Activated CD8-positive, alpha-beta memory T cell treated with anti-CD3 and anti-CD28 coated beads, Interleukin-2, amount 50 U/mL, for 48 hours (primary cell): ENCODE measurements at regions not wholly inside any gene's neighbourhood (a gene's known extent, or its start where the extent isn't known, plus 50 kb on each side); places are given as distances from the start of the nearest gene placed in this dataset.

Experiments used
- DNase-seq: peaks from one replicate; pipeline ENCODE4 v3.0.0-alpha.2; 2020

DNA sequence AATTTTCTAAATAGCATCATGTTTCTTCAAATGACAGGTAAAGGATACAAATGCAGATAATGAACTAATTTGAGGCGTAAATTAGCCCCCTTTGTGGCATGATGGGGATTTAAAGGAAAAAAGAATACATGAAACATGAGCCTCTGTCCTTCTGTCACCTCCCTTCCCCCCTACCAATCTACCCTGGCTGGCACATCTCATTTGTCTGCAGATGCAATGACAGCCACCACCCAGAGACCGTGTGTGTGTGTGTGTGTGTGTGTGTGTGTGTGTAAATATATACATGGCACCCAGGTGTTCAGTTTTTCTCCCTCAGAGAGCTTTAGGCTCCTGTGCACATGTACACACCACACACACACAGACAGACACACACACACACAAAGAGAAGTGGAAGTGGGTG lies 451.1 kb downstream of the RWDD3 start:
- DNase-seq, result no peak

DNA sequence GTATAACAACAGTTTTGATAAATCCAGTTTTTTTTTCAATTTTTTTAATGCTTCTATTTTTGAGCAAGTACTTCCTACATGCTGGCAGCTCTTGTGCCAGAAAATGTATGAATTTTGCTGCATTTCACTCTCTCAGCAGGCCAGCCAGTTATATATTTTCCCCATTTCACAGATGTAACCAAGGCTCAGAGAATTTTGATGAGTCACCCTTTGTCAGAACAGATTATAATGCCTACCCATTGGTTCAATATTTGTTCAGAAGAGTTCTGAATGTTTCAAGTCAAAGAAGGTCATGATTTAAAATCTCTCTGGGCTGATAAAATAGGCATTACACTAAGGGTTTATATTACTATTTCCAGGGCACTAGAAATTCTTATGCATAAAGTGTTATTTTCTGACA lies 452.2 kb downstream of the RWDD3 start:
- DNase-seq, result no peak

DNA sequence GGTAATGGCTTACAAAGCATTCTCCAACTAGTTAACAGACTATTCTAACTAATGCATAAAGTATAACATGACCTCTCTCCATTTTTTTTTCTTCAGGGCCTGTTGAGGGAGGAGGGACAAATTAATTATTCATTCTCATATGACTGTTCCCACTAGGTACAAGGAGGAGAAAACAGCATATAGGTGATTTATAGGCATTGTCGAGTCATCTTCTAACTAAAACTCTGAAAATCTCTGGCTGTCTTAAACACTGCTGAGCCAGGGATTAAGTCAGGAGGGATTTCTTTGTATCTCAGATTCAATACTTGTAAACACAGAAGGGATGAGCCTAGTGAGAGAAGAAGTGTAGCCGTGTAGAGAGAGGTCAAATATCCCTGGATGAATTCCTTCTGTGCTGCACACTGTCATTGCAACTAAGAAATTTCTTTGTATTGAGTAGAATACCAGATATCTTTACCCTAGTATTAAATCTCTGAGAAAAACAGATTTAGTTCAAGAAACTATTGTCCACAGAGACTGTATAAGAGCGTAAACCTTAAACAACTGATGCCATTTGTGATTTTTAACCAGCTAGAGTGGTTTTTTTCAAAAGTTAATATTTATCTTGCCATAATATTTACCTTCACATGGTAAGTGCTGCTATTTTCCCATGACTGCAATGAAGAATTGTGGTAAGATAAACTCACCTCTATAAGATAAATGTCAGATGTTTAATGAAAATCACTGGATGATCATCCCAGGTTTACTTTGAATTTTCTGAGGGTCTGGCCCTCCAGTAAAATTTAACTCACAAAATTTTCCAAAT lies 465.3 kb downstream of the RWDD3 start:
- DNase-seq, result no peak

GRCh38 chr1:95701450-95702173 lies 467.6 kb downstream of the RWDD3 start:
- no peak for DNase-seq

DNA sequence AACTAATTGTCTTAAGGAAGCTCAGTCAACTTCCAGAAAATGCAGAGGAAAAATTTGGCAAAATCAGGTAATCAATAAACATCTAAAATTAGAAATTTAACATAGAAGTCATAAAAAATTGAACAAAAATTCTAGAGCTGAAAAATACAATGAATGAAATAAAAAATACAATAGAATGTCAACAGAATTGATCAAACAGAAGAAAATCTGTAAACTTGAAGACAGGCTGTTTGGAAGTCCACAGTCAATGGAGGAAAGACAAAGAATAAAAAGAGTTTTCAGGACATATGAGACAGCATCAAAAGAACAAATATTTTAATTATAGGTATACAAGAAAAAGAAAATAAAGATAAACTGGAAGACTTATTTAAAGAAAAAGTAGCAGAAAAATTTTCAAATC lies 469.0 kb downstream of the RWDD3 start:
- DNase-seq, result no peak

- DNase-seq, result no peak
Measured at GRCh38 chr1:95716097-95716496, 482.1 kb downstream of the RWDD3 start.

- DNase-seq, result no peak
Measured at GRCh38 chr1:95716550-95716949, 482.5 kb downstream of the RWDD3 start.

GRCh38 chr1:95723346-95723745 lies 489.3 kb downstream of the RWDD3 start:
- no peak for DNase-seq

DNA sequence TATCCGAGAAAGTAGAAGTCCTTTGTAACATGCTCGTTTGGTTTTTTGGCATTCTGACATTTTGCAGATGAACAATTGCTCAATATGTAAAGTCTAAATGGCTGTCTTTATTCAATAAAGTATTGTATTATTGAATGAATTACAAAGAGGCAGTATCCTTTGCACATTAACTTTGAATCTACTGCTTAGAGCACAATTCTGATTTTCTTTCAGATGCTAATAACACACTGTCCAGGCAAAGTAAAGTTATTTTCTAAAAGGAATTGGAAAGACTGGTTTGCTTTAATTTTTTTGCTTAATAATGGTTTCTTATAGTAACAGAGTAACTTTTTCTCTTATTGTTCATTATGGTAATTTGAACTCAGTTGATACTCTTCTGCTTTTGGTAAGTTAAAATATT lies 494.8 kb downstream of the RWDD3 start:
- DNase-seq, result no peak

GRCh38 chr1:95730986-95731385 lies 497.0 kb downstream of the RWDD3 start:
- no peak for DNase-seq

DNA sequence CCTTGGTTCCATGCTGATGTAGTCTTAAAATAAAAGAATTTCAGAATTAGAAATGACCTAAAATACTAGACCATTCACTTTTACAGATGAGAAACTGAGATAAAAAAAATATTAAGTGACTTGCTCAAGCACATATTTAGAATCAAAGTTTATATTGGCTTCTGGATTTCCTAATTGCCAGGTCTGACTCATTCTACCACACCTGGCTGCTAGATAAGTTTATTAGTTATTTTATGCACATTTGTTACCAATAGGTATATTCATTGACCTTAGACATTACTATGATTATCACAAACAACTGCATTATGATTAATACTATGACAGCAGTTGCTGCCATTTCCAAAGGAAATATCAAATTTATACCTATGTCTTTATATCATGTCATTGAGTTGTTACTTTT lies 497.5 kb downstream of the RWDD3 start:
- no peak for DNase-seq

DNA sequence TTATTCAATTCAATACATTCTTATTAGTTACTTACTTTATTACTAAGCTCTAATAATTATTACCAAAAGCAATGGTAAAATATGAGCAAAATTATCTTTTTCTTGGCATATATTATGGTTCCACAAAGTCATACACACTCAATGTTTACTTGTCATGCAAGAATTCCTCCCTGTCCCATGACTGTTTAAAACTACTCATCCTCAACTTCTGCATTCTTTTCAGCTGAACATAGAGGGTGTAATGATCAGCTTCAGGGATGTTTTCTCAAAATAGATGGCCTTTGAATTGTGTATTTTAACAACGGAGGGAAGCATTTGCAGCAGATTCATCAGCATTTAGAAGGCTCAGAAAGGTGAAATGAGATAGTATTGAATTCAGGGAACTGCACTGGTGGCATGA lies 499.0 kb downstream of the RWDD3 start:
- DNase-seq, result no peak

DNA sequence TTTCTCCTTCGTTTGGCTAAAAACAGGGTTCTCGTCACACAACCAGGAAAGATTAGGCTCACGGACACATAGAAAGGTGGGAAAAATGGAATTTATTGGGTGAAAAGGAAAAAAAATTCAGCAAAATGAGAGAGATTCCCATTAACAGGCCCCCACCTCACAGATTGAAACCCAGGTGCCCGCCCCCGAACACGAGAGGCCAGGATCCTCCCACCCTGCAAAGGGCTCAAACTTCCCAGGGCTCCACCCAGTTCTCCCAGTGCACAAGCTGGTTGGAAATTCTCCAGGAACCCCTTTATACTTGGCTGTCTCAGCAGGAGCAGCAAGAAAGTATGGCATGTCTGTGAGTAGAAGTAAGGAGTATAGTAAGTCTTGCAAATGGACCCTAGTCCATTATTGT lies 499.7 kb downstream of the RWDD3 start:
- DNase-seq, result no peak

DNA sequence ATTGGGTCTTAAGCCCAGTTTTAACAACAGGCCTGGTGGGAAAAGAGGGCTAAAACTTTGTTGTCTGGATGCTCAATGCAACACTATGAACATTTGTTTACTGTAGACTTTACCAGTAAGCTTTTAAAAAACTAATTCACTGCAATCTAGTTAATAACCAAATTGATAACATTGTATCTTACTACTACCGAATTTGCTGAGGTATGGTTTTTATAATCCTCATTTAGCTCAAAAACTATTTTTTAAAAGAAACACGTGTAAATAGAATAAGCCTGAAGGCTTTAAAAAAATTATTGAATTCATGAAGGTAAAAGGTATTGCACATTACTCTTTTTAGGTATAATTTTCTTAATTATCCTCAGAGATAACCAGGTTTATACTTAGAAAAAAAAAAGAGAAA lies 500.6 kb downstream of the RWDD3 start:
- no peak for DNase-seq

DNA sequence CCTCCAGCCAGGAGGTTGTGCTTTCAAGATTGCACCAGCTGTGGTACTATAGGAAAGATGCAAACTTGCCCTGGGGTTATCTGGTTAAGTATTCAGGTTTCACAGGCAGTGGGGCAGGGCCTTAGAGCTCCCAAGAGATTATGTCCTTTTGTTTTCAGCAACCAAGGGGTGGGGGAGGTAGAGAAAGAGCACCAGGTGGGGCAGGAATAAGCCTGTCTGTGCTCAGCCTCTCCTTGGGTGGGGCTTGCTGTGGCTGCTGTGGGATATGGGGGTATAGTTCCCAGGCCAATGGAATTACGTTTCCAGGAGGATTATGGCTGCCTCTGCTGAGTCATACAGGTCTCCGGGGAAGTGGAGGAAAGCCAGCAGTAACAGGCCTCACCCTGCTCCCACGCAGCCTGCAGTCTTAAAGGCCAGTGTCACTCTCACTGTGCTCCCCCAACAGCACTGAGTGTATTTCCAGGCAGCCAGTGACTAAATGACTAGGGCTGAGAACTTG lies 508.6 kb downstream of the RWDD3 start:
- DNase-seq, result no peak

DNA sequence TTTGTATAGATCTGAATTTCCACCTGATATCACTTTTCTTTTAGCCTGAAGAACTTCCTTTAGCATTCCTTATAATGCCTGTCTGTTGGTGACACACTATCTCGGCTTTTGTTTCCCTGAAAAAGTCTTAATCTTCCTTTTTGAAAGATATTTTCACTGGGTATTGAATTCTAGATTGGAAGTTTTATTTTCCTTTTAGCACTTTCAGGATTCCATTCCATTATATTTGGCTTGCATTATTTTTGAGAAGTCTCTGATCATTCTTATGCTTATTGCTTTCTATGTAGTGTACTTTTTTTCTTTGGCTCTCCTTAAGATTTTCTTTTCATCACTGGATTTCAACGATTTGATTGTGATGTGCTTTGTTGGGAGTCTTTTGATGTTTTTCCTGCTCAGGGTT lies 510.7 kb downstream of the RWDD3 start:
- DNase-seq, result no peak

DNA sequence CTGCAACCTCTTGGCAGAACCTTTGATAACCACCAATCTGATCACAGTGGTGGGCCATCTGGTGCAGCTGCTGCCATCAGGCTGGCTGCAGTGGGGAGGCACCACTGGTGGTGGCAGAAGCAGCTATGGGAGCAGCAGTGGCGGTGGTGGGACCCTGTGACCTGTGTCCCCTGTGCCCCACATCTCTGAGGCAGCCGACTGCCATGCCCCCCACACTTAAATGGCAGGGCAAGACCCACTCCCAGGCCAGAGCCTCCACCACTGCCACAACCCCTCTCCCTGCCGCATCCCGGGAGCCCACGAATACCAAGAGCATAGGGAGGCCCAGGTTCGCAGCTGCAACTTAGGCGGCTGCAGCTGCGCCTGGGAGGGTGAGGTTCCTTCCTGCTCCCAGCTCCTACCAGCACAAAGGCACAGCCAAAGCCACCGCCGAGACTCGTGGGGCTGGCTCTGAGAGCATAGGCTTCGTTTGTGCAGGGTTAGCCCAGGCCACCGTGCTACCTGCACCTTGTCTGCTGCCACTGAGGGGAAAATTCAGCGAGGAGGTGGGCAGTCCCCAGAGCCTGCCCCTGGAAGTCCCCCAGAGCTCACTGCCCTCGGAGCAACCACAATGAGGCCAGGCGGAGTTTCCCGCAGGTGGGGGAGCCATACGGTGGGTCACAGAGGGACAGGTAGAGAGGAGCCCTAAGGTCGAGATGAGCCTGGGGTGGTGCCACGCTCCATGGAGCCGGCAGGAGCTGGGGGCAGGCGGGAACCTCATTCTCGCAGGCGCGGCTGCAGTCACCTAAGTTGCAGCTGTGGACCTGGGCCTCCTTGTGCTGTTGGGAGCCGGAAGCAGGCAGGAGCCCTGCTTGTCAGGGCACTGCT lies 518.7 kb downstream of the RWDD3 start:
- DNase-seq, result no peak

GRCh38 chr1:95753382-95754016 lies 519.5 kb downstream of the RWDD3 start:
- no peak for DNase-seq

- DNase-seq, result no peak
Measured at GRCh38 chr1:95754412-95754811, 520.4 kb downstream of the RWDD3 start.

DNA sequence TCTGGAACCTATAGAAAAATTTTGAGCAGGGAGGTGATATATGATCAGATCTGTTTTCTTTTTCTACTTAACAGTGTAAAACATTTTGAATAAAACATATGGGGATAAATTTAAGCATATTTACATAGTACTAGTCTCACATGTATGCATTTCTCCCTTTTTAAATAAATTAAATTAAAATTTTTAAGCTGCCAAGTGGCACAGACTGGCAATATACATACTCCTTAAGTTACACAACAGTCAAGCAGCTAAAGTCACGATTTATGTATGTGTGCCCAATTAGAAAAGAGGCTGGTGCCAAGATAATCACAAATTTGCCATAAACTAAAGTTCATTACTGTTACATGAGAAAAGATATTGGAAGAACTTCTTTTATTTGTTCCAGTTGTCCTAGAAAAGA lies 532.0 kb downstream of the RWDD3 start:
- DNase-seq, result no peak

GRCh38 chr1:95770581-95770980 lies 536.6 kb downstream of the RWDD3 start:
- DNase-seq, result no peak

DNA sequence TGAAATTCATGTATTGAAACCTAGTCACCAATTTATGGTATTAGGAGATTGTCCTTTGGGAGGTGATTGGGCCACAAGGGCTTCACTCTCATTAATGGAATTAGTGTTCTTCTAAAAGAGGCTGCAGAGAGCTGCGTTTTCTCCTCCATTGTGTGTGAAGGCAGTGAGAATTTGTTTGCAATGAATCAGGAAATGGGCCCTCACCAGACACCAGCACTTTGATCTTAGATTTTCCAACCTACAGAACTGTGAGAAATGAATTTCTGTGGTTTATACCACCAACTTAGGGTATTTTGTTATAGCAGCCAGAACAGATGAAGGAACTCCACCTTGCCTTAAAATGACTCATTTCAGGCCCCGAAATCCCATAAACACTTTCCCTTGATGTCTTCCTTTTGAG lies 544.2 kb downstream of the RWDD3 start:
- no peak for DNase-seq

DNA sequence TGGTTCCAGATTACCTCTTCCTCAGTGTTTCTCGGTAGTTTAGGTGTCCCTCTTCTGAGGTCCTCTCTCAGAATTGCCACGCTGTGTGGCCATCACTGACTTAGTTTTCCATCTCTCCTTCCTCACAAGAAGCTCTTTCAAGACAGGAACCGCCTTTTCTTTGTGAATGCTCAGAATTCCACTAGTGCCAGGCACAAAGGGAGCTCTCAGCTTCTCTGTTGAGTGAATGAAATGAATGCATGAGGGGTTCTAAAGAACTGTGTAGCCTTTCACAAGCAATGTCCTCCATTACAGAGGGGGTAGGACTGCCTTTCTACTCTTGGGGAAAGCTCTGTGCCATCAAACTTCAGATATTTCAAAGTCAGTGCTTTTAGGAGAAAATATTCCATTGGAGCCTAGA lies 546.8 kb downstream of the RWDD3 start:
- DNase-seq, result no peak
